Keratinocyte (primary cell): ENCODE measurements at regions not wholly inside any gene's neighbourhood (a gene's known extent, or its start where the extent isn't known, plus 50 kb on each side); places are given as distances from the start of the nearest gene placed in this dataset.

ENCODE experiments used
- CTCF ChIP-seq, 3 experiments: IDR thresholded peaks in 1 of 3; conservative IDR thresholded peaks in 1 of 3; optimal IDR thresholded peaks in 1 of 3; 2 replicates in 2 of 3; 3 replicates in 1 of 3; pipeline versions ENCODE3 to v1.5.1; 2011; ENCODE audit warnings: low read length in 3 of 3, mild to moderate bottlenecking in 3 of 3, moderate library complexity in 2 of 3, control low read depth in 1 of 3, inconsistent platforms in 1 of 3; ENCODE audit not compliant: insufficient read depth in 2 of 3; ENCODE audit errors: extremely low read depth in 1 of 3
- EZH2 ChIP-seq: IDR thresholded peaks from one replicate; pipeline ENCODE4 v1.6.1; 2012; ENCODE audit warnings: inconsistent platforms, mild to moderate bottlenecking, low read length, moderate library complexity

DNA sequence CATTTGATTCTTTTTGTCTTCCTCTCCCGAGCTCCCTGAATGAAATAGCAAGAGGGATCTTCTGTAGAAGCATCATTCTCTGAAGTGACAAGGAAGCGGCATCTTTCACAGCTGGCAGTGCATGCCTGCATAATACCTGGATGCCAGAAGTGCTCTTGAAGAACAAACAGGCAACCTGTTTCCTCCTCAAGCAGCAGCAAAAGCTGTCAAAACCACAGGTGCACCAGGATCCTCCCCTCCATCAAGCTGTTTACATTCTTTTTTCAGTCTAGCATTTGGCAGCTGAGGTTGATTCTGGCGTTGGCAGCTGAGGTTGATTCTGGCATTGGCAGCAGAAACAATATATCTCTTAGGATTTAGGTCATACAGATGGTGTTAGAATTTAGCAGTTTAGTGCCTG, 979.0 kb downstream of the TUSC7 start:
- TF ChIP-seq CTCF (optimal IDR thresholded peaks at IDR 0.05 in 1 of 3, IDR thresholded peaks at IDR 0.05 in 1 of 3, conservative IDR thresholded peaks at IDR 0.05 in 1 of 3; ENCODE audit: extremely low read depth in 1 of 3, insufficient read depth in 2 of 3, low read length in 3 of 3) (no peak), EZH2 (no peak)
